Trophoblast cell (in vitro differentiated cells and primary cell): ENCODE measurements at regions not wholly inside any gene's neighbourhood (a gene's known extent, or its start where the extent isn't known, plus 50 kb on each side); places are given as distances from the start of the nearest gene placed in this dataset.

Experiments
- DNase-seq, 2 donors: peaks; one replicate each; pipeline ENCODE4 v3.0.0-alpha.2; 2016
- H2AFZ ChIP-seq: 2 replicates; pipeline ENCODE4 v1.6.1; 2013; ENCODE audit warnings: low read length, moderate library complexity, mild to moderate bottlenecking; ENCODE audit not compliant: insufficient read depth, poor library complexity
- H2AK5ac ChIP-seq: 2 replicates; pipeline ENCODE4 v1.6.1; 2013; ENCODE audit warnings: mild to moderate bottlenecking, low read length
- H2BK120ac ChIP-seq: 2 replicates; pipeline ENCODE4 v1.6.1; 2013; ENCODE audit warnings: low read length, mild to moderate bottlenecking, moderate library complexity; ENCODE audit not compliant: insufficient read depth, poor library complexity
- H2BK12ac ChIP-seq: 2 replicates; pipeline ENCODE4 v1.6.1; 2013; ENCODE audit warnings: mild to moderate bottlenecking, low read length, moderate library complexity
- H2BK5ac ChIP-seq: 2 replicates; pipeline ENCODE4 v1.6.1; 2013; ENCODE audit warnings: low read length, low read depth, moderate library complexity, mild to moderate bottlenecking; ENCODE audit not compliant: poor library complexity
- H3K14ac ChIP-seq: 2 replicates; pipeline ENCODE4 v1.6.1; 2013; ENCODE audit warnings: mild to moderate bottlenecking, low read length
- H3K18ac ChIP-seq: 2 replicates; pipeline ENCODE4 v1.6.1; 2013; ENCODE audit warnings: mild to moderate bottlenecking, low read length
- H3K23ac ChIP-seq: 2 replicates; pipeline ENCODE4 v1.6.1; 2013; ENCODE audit warnings: low read length
- H3K27ac ChIP-seq: 2 replicates; pipeline ENCODE4 v1.5.1; 2013; ENCODE audit warnings: low read depth, mild to moderate bottlenecking, inconsistent platforms, low read length, moderate library complexity
- H3K27me3 ChIP-seq: 2 replicates; pipeline ENCODE4 v1.6.1; 2013; ENCODE audit warnings: inconsistent platforms, mild to moderate bottlenecking, low read length, moderate library complexity; ENCODE audit not compliant: insufficient read depth
- H3K36me3 ChIP-seq, 2 experiments: 1 replicate in 1 of 2; 2 replicates in 1 of 2; pipeline ENCODE4 v1.6.1; 2013; ENCODE audit warnings: low read length in 2 of 2, mild to moderate bottlenecking in 2 of 2, moderate library complexity in 1 of 2; ENCODE audit not compliant: insufficient read depth in 2 of 2, control insufficient read depth in 1 of 2
- H3K4ac ChIP-seq: 2 replicates; pipeline ENCODE4 v1.6.1; 2013; ENCODE audit warnings: low read depth, mild to moderate bottlenecking, low read length, moderate library complexity
- H3K4me1 ChIP-seq, 2 experiments: 1 replicate in 1 of 2; 2 replicates in 1 of 2; pipeline ENCODE4 v1.6.1; 2013; ENCODE audit warnings: low read length in 2 of 2, mild to moderate bottlenecking in 2 of 2, moderate library complexity in 1 of 2; ENCODE audit not compliant: insufficient read depth in 2 of 2, control insufficient read depth in 1 of 2
- H3K4me2 ChIP-seq: 2 replicates; pipeline ENCODE4 v1.6.1; 2013; ENCODE audit warnings: inconsistent platforms, mild to moderate bottlenecking, low read length, moderate library complexity
- H3K4me3 ChIP-seq: 2 replicates; pipeline ENCODE4 v1.5.1; 2013; ENCODE audit warnings: mild to moderate bottlenecking, low read depth, low read length, inconsistent platforms
- H3K79me1 ChIP-seq: one replicate; pipeline ENCODE4 v1.6.1; 2013; ENCODE audit warnings: low read length
- H3K79me2 ChIP-seq: 2 replicates; pipeline ENCODE4 v1.6.1; 2013; ENCODE audit warnings: low read length, mild to moderate bottlenecking; ENCODE audit not compliant: control insufficient read depth, insufficient read depth, poor library complexity
- H3K9ac ChIP-seq: 2 replicates; pipeline ENCODE4 v1.6.1; 2013; ENCODE audit warnings: mild to moderate bottlenecking, low read length
- H3K9me3 ChIP-seq: 2 replicates; pipeline ENCODE4 v1.6.1; 2013; ENCODE audit warnings: low read depth, mild to moderate bottlenecking, control low read depth, inconsistent platforms, low read length; ENCODE audit not compliant: insufficient read depth
- H4K12ac ChIP-seq: 2 replicates; pipeline ENCODE4 v1.6.1; 2013; ENCODE audit warnings: low read depth, mild to moderate bottlenecking, low read length, moderate library complexity
- H4K8ac ChIP-seq: 2 replicates; pipeline ENCODE4 v1.6.1; 2013; ENCODE audit warnings: low read depth, mild to moderate bottlenecking, low read length, moderate library complexity
- H4K91ac ChIP-seq: one replicate; pipeline ENCODE4 v1.6.1; 2013; ENCODE audit warnings: low read depth, mild to moderate bottlenecking, low read length, moderate library complexity
- WGBS: extraction: QIAGEN DNeasy Blood & Tissue Kit; methylation state at CpG from one replicate; pipeline ENCODE4 v1.1.7; 2013; ENCODE audit warnings: missing lambda C conversion rate; ENCODE audit not compliant: insufficient read length, insufficient coverage; ENCODE audit errors: extremely low coverage; 5-methylcytosine and 5-hydroxymethylcytosine counted together

- no peak overlapping the region for H3K9ac ChIP-seq
- H3K4me1 ChIP-seq: no peaks in the 10 kb centered on the region
- no peaks in the 10 kb centered on the region for H3K27me3 ChIP-seq
- WGBS: no CpG with 5 or more reads among the region's 3 CpGs
- H3K36me3 ChIP-seq: no peaks in the 10 kb centered on the region
- no peak overlapping the region for H4K91ac ChIP-seq
- no peak overlapping the region for H3K27ac ChIP-seq
- H2BK12ac ChIP-seq: no peak overlapping the region
- H3K79me1 ChIP-seq: no peaks in the 10 kb centered on the region
- H3K79me2 ChIP-seq: no peaks in the 10 kb centered on the region
- no peak overlapping the region for H4K12ac ChIP-seq
- H3K4ac ChIP-seq: no peak overlapping the region
- no peak overlapping the region for H3K14ac ChIP-seq
- H2BK120ac ChIP-seq: no peak overlapping the region
- no peak overlapping the region for H3K18ac ChIP-seq
- no peak overlapping the region for H4K8ac ChIP-seq
- DNase-seq: no peak
- no peaks in the 10 kb centered on the region for H3K9me3 ChIP-seq
- no peak overlapping the region for H3K4me2 ChIP-seq
- no peak overlapping the region for H2BK5ac ChIP-seq
- H2AK5ac ChIP-seq: no peak overlapping the region
- H3K4me3 ChIP-seq: no peak overlapping the region
- no peak overlapping the region for H3K23ac ChIP-seq
- no peak overlapping the region for H2AFZ ChIP-seq
These were observed 85.4 kb downstream of the MAGEB10 start for GRCh38 chrX:27893211-27893610.

GRCh38 chrX:27890611-27891010, 82.8 kb downstream of the MAGEB10 start:
- Histone ChIP-seq H3K79me2 (no peaks in the 10 kb centered on the region), H3K79me1 (no peaks in the 10 kb centered on the region), H3K9ac (no peak overlapping the region), H4K91ac (no peak overlapping the region), H3K23ac (no peak overlapping the region), H3K27me3 (no peaks in the 10 kb centered on the region), H3K27ac (no peak overlapping the region), H3K18ac (no peak overlapping the region), H3K4me2 (no peak overlapping the region), H2AFZ (no peak overlapping the region), H2BK12ac (no peak overlapping the region), H2AK5ac (no peak overlapping the region), H2BK5ac (no peak overlapping the region), H3K14ac (no peak overlapping the region), H3K4me1 (no peaks in the 10 kb centered on the region), H2BK120ac (no peak overlapping the region), H3K9me3 (no peaks in the 10 kb centered on the region), H3K4ac (no peak overlapping the region), H3K36me3 (no peaks in the 10 kb centered on the region), H4K8ac (no peak overlapping the region), H4K12ac (no peak overlapping the region), H3K4me3 (no peak overlapping the region)
- peak in 1 of 2 donors; percentile 32 for DNase-seq
- WGBS: no CpG with 5 or more reads among the region's 1 CpG

- Histone ChIP-seq H3K14ac (no peak overlapping the region), H3K4me2 (no peak overlapping the region), H3K79me1 (no peaks in the 10 kb centered on the region), H3K4ac (no peak overlapping the region), H3K27me3 (no peaks in the 10 kb centered on the region), H3K79me2 (no peaks in the 10 kb centered on the region), H3K9me3 (no peaks in the 10 kb centered on the region), H3K36me3 (no peaks in the 10 kb centered on the region), H3K9ac (no peak overlapping the region), H2BK12ac (no peak overlapping the region), H3K4me1 (no peaks in the 10 kb centered on the region), H3K18ac (no peak overlapping the region), H4K91ac (no peak overlapping the region), H3K23ac (no peak overlapping the region), H2BK5ac (no peak overlapping the region), H4K12ac (no peak overlapping the region), H2AK5ac (no peak overlapping the region), H3K4me3 (no peak overlapping the region), H3K27ac (no peak overlapping the region), H4K8ac (no peak overlapping the region), H2AFZ (no peak overlapping the region), H2BK120ac (no peak overlapping the region)
- WGBS: no CpG with 5 or more reads among the region's 2 CpGs
- DNase-seq: no peak
These were observed 82.1 kb downstream of the MAGEB10 start for GRCh38 chrX:27889878-27890277.

DNA sequence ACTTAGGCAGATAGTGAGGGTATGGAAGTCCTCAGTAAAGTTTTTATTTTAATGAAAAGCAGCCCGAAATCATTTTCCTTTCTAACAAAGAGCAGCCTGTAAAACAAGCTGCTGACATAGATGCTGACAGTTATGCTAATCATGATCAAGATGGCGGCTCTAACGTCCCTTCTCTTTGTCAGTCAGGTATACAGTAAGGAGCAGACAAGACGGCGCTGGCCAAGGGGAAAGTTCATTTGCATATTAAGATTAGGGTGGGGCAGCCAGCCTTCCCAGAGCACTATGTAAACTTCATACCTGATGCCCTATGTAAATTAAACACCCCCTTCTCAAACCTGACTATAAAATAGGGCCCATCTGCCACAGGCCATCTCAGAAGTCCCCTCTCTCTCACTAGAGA, 76.9 kb downstream of the MAGEB10 start:
- no peak overlapping the region for H4K91ac ChIP-seq
- H3K27ac ChIP-seq: no peak overlapping the region
- no peak overlapping the region for H2AFZ ChIP-seq
- H3K18ac ChIP-seq: no peak overlapping the region
- WGBS: no CpG with 5 or more reads among the region's 5 CpGs
- no peak overlapping the region for H2AK5ac ChIP-seq
- H3K4me3 ChIP-seq: no peak overlapping the region
- H4K12ac ChIP-seq: no peak overlapping the region
- no peak overlapping the region for H3K23ac ChIP-seq
- H3K4me2 ChIP-seq: no peak overlapping the region
- no peaks in the 10 kb centered on the region for H3K27me3 ChIP-seq
- no peak overlapping the region for H3K9ac ChIP-seq
- no peak overlapping the region for H2BK5ac ChIP-seq
- no peaks in the 10 kb centered on the region for H3K79me2 ChIP-seq
- H3K4ac ChIP-seq: no peak overlapping the region
- H3K79me1 ChIP-seq: no peaks in the 10 kb centered on the region
- no peaks in the 10 kb centered on the region for H3K9me3 ChIP-seq
- no peak for DNase-seq
- no peak overlapping the region for H2BK12ac ChIP-seq
- H3K4me1 ChIP-seq: no peaks in the 10 kb centered on the region
- no peaks in the 10 kb centered on the region for H3K36me3 ChIP-seq
- no peak overlapping the region for H3K14ac ChIP-seq
- no peak overlapping the region for H4K8ac ChIP-seq
- no peak overlapping the region for H2BK120ac ChIP-seq
